Endothelial cell of umbilical vein (primary cell): ENCODE measurements at regions not wholly inside any gene's neighbourhood (a gene's known extent, or its start where the extent isn't known, plus 50 kb on each side); places are given as distances from the start of the nearest gene placed in this dataset.

Source experiments
- POLR2A ChIP-seq: IDR thresholded peaks from 2 replicates; pipeline ENCODE4 v1.6.1; 2012; ENCODE audit warnings: low read depth, mild to moderate bottlenecking, control low read depth, low read length
- POLR2AphosphoS5 ChIP-seq: IDR thresholded peaks from 2 replicates; pipeline ENCODE4 v1.6.1; 2012; ENCODE audit warnings: low read depth, mild to moderate bottlenecking, control low read depth, low read length, moderate library complexity; ENCODE audit not compliant: insufficient read depth
- TF ChIP-seq, protein P1 (sequence below), 2 donors: IDR thresholded peaks; 1 replicate in 1 of 2; 2 replicates in 1 of 2; pipeline ENCODE4 v1.5.1; 2011; ENCODE audit warnings: low read length in 2 of 2, mild to moderate bottlenecking in 2 of 2, moderate library complexity in 2 of 2, control low read depth in 1 of 2, inconsistent platforms in 1 of 2, low read depth in 1 of 2; ENCODE audit not compliant: insufficient read depth in 1 of 2; ENCODE audit errors: extremely low read depth in 1 of 2

DNA sequence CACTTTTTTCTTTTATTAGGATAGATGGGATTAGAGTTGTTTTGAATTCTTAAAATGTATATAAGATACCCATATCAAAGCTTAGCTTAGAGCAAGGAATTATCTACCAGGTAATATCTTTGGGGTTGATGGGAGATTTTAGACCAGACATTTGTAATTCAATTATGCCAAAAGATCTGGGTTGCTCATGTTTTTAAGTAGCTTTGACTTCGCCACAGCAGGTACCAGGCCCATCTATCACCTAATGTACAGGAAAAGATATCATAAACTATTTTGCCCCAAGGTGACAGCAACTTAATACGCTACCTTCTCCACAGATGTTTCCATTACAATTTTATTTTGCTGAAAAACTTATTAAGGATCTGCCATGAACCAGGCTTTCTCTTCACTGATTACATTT is 514.6 kb upstream of the ADAMTS9 start:
- TF ChIP-seq, protein P1, sequence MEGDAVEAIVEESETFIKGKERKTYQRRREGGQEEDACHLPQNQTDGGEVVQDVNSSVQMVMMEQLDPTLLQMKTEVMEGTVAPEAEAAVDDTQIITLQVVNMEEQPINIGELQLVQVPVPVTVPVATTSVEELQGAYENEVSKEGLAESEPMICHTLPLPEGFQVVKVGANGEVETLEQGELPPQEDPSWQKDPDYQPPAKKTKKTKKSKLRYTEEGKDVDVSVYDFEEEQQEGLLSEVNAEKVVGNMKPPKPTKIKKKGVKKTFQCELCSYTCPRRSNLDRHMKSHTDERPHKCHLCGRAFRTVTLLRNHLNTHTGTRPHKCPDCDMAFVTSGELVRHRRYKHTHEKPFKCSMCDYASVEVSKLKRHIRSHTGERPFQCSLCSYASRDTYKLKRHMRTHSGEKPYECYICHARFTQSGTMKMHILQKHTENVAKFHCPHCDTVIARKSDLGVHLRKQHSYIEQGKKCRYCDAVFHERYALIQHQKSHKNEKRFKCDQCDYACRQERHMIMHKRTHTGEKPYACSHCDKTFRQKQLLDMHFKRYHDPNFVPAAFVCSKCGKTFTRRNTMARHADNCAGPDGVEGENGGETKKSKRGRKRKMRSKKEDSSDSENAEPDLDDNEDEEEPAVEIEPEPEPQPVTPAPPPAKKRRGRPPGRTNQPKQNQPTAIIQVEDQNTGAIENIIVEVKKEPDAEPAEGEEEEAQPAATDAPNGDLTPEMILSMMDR (IDR thresholded peaks at IDR 0.05; ENCODE audit: extremely low read depth in 1 of 2, insufficient read depth in 1 of 2, low read depth in 1 of 2, low read length in 2 of 2): no peak
- TF ChIP-seq POLR2AphosphoS5 (no peak), POLR2A (no peak)
